Stimulated activated CD4-positive, alpha-beta T cell treated with anti-CD3 and anti-CD28 coated beads, Interleukin-15, amount 100 ng/mL, for 48 hours (primary cell): ENCODE measurements at regions not wholly inside any gene's neighbourhood (a gene's known extent, or its start where the extent isn't known, plus 50 kb on each side); places are given as distances from the start of the nearest gene placed in this dataset.
"Not testable (repeated sequence)": the region's sequence is repeated elsewhere in the genome, so short reads cannot be mapped to it uniquely, and the experiment has no call there.

Source experiments
- DNase-seq, 2 donors: peaks; one replicate each; pipeline ENCODE4 v3.0.0-alpha.2; 2020; ENCODE audit warnings: low read depth in 2 of 2

DNA sequence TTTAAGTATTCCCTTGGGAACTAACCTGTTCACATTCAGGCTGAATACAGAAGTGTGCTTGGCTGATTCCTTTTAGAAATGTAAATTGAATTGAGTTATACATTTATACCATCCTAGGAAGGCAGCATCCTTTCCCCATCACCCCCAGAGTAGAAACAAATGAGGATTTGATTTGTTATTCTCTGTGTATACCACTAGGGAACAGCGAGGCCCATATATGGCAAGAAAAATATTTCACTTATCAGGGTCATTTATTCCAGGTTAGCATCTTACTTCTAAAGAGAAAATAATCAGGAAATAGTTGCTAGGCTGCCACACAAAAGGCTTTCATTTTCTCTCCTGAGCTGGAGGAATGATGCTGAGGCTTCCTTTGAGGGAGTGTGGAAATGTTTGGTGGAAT, 516.9 kb downstream of the PIK3C3 start:
- DNase-seq = no peak

GRCh38 chr18:42473611-42474010, 518.6 kb downstream of the PIK3C3 start:
- DNase-seq = no peak

DNA sequence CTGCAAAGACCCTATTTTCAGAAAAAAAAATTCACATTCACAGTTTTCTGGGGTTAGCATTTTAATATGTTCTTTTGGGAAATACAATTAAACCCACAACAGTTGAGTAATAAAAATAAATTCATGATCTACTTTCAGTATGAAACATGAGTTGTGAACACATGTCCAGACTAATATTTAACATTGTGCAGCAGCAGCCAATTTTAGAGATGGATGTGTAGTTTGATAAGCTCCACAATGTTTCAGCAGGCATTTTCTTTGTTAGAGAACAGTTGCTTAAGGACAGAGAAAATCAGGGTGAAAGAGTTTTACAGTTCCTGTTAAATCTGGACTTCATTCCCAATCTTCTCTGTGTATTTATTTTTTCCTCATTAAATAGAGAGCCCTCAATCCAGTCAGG, 519.5 kb downstream of the PIK3C3 start:
- DNase-seq = no peak

DNA sequence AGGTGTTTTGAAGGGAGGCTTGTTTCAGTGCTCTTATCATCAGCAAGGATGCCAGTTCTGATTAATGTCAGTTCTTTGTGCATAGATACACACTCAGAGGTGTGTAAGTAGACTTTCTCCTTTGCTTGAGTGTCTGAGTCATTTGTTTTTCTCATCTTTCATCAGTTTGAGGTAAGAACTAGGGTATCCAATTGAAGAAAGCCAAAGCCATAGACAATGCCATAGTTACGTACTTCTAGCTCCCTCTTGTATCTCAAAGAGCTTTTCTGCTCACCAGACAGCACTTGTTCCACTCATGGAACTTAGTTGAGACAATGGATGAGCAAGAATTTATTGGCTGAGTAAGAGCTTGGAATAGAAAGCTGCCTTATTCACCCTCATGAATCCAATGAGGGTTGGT, 520.1 kb downstream of the PIK3C3 start:
- no peak for DNase-seq

DNA sequence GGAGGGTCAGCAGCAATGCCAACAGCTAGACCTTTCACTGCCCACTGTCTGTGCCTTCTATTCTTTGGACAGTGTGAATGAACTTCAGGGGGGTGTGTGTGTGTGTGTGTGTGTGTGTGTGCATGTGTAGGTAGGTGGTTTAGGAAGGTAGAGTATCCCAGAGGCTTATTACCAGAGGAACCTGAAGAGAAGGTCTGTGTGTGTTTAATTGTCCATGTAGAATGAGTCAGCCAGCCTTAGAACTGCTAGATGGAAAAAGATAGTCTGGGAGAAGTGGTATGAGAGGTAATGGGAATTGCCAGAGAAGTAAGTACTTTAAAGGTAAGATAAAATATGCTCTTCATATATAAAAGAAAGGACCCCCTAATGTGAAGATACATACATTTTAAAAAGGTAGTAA, 522.2 kb downstream of the PIK3C3 start:
- no peak for DNase-seq

- DNase-seq = no peak
Measured at GRCh38 chr18:42480441-42480840, 525.4 kb downstream of the PIK3C3 start.

- DNase-seq = no peak
Measured at GRCh38 chr18:42484648-42485047, 529.6 kb downstream of the PIK3C3 start.

- no peak for DNase-seq
Measured at GRCh38 chr18:42486271-42486670, 531.2 kb downstream of the PIK3C3 start.

- DNase-seq = no peak
Measured at GRCh38 chr18:42508683-42509296, 553.8 kb downstream of the PIK3C3 start.

DNA sequence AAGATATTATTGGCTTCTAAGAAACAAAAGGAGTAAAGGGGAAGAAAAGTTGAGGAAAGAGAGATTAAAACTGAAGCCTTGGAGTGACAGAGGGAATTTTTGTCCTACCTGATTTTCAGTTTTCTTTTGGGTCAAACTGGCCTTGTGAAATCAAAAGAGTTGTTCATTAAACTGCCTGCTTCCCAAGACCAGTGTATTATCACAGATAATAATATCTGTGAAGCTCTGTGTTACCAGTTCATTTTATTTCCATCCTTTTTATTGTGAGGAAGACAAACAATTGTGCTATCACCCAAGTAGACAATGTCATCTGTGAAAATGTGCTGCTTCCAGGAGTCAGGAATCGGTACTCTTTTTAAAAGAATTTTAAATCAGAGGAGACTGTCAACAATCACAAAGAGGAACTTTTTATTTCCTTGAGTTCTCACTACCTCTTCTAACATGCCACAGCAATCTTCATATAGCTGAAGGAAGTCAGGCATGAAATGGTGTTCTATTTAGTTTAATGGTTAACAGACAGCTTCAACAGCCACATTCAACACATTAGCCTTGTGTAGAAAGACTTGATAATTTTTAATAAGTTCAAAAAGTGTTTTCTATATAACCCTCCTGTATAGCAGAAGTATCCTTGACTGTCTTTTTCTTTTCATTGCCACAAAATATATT, 554.8 kb downstream of the PIK3C3 start:
- no peak for DNase-seq

DNA sequence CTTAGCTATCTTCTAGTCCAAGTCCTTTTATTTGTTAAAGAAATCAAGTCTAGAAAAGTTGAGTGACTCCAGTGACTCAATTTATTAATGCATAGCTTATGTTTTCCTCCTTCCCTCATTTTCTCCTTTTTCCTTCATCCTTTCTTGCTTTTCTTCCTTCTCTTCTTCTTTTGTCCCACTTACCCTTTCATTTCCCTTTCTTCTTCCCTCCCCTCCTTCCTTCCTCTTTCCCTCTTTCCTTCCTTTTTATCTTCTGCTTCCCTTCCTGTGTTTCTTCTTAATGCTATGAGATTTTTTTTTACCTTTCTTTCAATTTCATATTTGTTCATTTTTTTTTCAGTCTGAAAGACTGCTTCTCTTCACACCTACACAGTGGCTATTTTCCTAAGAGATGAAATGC, 555.5 kb downstream of the PIK3C3 start:
- DNase-seq = no peak

- no peak for DNase-seq
Measured at GRCh38 chr18:42513441-42513840, 558.4 kb downstream of the PIK3C3 start.

DNA sequence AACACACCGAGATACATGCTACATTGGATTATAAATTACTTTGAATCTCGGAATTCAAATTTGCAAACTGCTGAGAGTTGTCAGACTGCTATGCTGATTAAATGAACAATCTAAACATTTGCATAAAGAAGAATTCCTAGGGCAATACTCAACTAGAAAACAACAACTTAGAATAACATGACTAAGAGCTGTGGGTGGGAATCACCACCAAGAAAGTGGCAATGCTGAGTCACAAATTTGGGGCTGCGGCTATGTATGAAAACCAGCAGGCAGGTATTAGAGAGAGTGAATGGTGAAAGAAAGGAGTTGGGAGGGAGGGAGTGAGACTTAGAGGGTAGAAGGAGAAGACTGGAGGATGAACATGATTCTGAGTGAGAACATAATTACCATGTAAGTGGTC, 559.5 kb downstream of the PIK3C3 start:
- DNase-seq = no peak

- DNase-seq = no peak
Measured at GRCh38 chr18:42517896-42518295, 562.9 kb downstream of the PIK3C3 start.

GRCh38 chr18:42518331-42518730, 563.3 kb downstream of the PIK3C3 start:
- not testable (repeated sequence) for DNase-seq

- DNase-seq = no peak
Measured at GRCh38 chr18:42520138-42520537, 565.1 kb downstream of the PIK3C3 start.

GRCh38 chr18:42525905-42526304, 570.9 kb downstream of the PIK3C3 start:
- DNase-seq = no peak

- DNase-seq = no peak
Measured at GRCh38 chr18:42527766-42528165, 572.7 kb downstream of the PIK3C3 start.

DNA sequence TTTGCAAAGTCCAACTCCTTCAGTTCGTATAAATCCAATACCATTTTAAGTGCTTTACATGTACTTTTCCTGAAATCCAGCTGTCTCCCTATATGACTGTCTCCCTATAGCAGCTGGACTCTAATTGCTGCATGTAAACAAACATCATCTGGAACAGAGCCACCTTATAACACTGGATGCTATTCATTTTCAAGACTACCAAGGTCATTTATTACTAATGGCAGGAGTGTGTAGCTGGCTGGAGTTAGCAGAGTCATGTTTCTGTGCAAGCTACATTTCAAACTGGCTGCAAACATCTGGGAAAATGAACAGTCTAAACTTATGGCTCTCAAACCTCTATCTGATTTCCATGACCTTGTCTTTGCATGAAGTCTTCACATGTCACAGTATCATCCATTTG, 575.2 kb downstream of the PIK3C3 start:
- no peak for DNase-seq

- no peak for DNase-seq
Measured at GRCh38 chr18:42532119-42532518, 577.1 kb downstream of the PIK3C3 start.

GRCh38 chr18:42533009-42533575, 578.1 kb downstream of the PIK3C3 start:
- DNase-seq = no peak

DNA sequence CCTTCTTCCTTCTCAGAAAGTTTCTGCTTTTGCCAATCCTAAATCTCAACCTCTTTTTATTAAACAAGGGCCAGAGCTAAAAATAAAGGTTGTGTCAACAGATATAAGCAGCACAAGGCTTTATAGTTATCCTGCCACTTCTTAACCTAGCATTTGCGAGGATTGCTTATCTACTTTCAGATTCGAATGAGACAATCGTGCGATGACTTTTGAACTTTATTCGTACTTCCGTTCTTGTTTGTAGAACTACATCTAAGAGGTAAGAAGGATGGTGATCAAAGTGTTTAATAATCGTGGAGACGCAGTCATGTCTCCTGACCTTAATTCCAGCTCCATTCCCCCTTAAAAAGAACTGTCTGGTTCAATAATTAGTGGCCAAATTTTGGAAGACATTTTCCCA, 578.6 kb downstream of the PIK3C3 start:
- no peak for DNase-seq

- no peak for DNase-seq
Measured at GRCh38 chr18:42534313-42534712, 579.3 kb downstream of the PIK3C3 start.

- DNase-seq = no peak
Measured at GRCh38 chr18:42536442-42536841, 579.0 kb downstream of the RIT2 start.
